ENCODE measurements at regions not wholly inside any gene's neighbourhood (a gene's known extent, or its start where the extent isn't known, plus 50 kb on each side); places are given as distances from the start of the nearest gene placed in this dataset.

DNA sequence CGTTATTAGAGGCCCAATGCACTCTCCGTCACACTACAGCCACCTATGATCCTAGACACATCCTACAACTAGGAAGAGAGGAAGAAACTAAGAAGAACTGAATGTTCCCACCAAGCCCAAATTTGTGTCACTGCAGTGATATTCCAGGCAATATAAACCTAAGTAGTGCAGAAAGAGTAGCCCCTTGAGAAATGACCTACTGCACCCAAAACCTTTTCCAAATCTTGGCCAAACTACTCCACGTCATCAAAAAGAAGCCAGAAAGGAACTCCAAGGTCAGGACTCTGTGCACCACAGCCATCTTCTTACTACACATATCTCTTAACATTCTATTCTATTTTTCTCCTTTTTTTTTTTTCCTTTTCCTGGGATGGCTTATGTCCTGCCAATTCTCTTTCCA lies 60.2 kb downstream of the ADAMTS1 start:
- TF ChIP-seq, protein P1, sequence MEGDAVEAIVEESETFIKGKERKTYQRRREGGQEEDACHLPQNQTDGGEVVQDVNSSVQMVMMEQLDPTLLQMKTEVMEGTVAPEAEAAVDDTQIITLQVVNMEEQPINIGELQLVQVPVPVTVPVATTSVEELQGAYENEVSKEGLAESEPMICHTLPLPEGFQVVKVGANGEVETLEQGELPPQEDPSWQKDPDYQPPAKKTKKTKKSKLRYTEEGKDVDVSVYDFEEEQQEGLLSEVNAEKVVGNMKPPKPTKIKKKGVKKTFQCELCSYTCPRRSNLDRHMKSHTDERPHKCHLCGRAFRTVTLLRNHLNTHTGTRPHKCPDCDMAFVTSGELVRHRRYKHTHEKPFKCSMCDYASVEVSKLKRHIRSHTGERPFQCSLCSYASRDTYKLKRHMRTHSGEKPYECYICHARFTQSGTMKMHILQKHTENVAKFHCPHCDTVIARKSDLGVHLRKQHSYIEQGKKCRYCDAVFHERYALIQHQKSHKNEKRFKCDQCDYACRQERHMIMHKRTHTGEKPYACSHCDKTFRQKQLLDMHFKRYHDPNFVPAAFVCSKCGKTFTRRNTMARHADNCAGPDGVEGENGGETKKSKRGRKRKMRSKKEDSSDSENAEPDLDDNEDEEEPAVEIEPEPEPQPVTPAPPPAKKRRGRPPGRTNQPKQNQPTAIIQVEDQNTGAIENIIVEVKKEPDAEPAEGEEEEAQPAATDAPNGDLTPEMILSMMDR (IDR thresholded peaks at IDR 0.05; ENCODE audit: extremely low read depth, low read depth, low read length): no peak
- no peak for DNase-seq (ENCODE audit: insufficient read length, low spot score, missing footprints)
- Histone ChIP-seq H3K4me1 (ENCODE audit: insufficient read depth, low read length) (peaks cover 5% of the 10 kb centered on the region), H3K36me3 (ENCODE audit: insufficient read depth, low read length) (no peaks in the 10 kb centered on the region), H3K4me3 (ENCODE audit: insufficient read depth, low read length) (no peak overlapping the region), H3K9me3 (ENCODE audit: low read depth, low read length) (no peaks in the 10 kb centered on the region), H3K4me2 (ENCODE audit: insufficient read depth, low read length) (no peak overlapping the region), H2AFZ (ENCODE audit: low read length) (no peak overlapping the region), H3K27me3 (ENCODE audit: insufficient read depth, low read length) (no peaks in the 10 kb centered on the region), H3K27ac (ENCODE audit: low read depth, low read length) (no peak overlapping the region), H3K79me2 (ENCODE audit: insufficient read depth, low read length) (no peaks in the 10 kb centered on the region), H4K20me1 (ENCODE audit: insufficient read depth, low read length) (no peaks in the 10 kb centered on the region)

DNA sequence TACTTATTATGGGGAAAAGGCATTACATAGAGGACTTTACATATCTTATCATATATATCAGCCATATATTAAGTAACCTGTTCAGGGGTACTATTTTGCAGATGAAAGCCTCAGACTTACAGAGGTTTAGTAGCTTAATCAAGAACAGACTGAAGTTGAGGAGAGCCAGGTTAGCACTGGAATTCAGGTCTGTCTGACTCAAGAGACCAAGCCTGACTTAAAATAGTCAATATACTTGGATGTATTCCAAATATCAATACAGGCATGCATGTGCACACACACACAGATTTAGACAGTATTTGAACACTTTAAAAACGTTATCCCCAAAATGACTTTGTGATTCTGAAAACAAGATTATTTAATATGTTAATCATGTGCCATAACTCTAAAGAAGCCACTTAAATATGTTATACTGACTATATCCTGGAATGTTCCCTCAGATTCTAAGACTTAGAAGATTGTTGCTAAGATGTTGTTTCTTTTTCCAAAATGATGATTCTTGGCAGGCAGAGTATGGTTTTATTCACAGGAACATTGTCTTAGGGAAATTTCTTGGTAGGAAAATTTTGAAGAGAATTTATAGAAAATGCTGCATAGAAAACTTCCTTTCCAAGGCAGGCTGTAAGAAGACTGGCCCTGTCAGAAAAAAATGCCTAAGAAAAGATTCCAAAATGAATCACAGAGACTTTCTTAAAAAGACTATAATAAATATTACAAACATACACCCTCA lies 61.6 kb downstream of the ADAMTS1 start:
- H3K9me3 ChIP-seq (ENCODE audit: low read depth, low read length): no peaks in the 10 kb centered on the region
- H3K27me3 ChIP-seq (ENCODE audit: insufficient read depth, low read length): no peaks in the 10 kb centered on the region
- peaks cover 5% of the 10 kb centered on the region for H3K4me1 ChIP-seq (ENCODE audit: insufficient read depth, low read length)
- H3K4me3 ChIP-seq (ENCODE audit: insufficient read depth, low read length): no peak overlapping the region
- H4K20me1 ChIP-seq (ENCODE audit: insufficient read depth, low read length): no peaks in the 10 kb centered on the region
- no peak overlapping the region for H2AFZ ChIP-seq (ENCODE audit: low read length)
- TF ChIP-seq, protein P1 (IDR thresholded peaks at IDR 0.05; ENCODE audit: extremely low read depth, low read depth, low read length): no peak
- DNase-seq (ENCODE audit: insufficient read length, low spot score, missing footprints): no peak
- H3K4me2 ChIP-seq (ENCODE audit: insufficient read depth, low read length): no peak overlapping the region
- H3K36me3 ChIP-seq (ENCODE audit: insufficient read depth, low read length): no peaks in the 10 kb centered on the region
- no peaks in the 10 kb centered on the region for H3K79me2 ChIP-seq (ENCODE audit: insufficient read depth, low read length)
- no peak overlapping the region for H3K27ac ChIP-seq (ENCODE audit: low read depth, low read length)

DNA sequence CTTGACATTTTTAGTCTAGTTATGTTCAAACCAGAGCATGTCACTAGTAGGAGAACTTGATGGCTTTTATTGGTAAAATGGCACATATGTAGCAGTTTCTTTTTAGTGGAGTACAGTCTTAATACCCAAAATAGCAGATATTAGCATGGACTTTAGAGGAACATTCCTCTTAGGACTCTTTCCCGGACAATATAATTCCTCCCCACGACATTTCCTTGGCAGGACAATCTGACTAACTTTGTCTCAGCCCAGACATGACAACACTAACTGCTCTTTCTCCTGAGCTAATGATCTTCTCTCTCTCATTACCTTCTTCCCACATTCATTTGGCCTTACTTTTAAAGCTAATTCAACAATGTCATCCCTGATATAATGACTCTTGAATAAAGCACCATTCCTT lies 62.5 kb downstream of the ADAMTS1 start:
- Histone ChIP-seq H3K4me1 (ENCODE audit: insufficient read depth, low read length) (peaks cover 5% of the 10 kb centered on the region), H3K4me3 (ENCODE audit: insufficient read depth, low read length) (no peak overlapping the region), H3K79me2 (ENCODE audit: insufficient read depth, low read length) (no peaks in the 10 kb centered on the region), H3K27ac (ENCODE audit: low read depth, low read length) (no peak overlapping the region), H3K36me3 (ENCODE audit: insufficient read depth, low read length) (no peaks in the 10 kb centered on the region), H4K20me1 (ENCODE audit: insufficient read depth, low read length) (no peaks in the 10 kb centered on the region), H3K9me3 (ENCODE audit: low read depth, low read length) (no peaks in the 10 kb centered on the region), H2AFZ (ENCODE audit: low read length) (no peak overlapping the region), H3K4me2 (ENCODE audit: insufficient read depth, low read length) (no peak overlapping the region), H3K27me3 (ENCODE audit: insufficient read depth, low read length) (no peaks in the 10 kb centered on the region)
- TF ChIP-seq, protein P1 (IDR thresholded peaks at IDR 0.05; ENCODE audit: extremely low read depth, low read depth, low read length): no peak
- no peak for DNase-seq (ENCODE audit: insufficient read length, low spot score, missing footprints)

DNA sequence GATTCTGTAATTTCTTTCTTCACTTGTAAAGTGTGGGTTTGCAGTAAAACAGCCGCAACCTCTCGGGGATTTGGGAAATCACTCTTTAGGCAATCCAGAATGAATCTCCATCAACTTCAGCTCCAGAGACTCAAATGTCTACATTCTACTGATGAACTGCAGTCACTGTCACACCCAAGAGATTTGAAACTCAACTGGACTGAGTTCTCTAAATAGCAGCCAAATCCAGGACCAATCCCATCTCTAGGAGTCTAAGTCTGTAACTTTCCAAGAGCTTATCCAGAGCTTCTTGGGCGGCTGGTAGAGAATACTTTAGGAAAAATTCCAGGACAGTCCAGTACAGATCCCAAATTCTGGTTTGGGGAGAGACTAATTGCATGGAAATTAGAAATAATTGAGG lies 62.9 kb downstream of the ADAMTS1 start:
- no peak overlapping the region for H2AFZ ChIP-seq (ENCODE audit: low read length)

More for the DNA sequence above, 62.9 kb downstream of the ADAMTS1 start:
- Histone ChIP-seq H3K9me3 (ENCODE audit: low read depth, low read length) (no peaks in the 10 kb centered on the region), H3K4me3 (ENCODE audit: insufficient read depth, low read length) (no peak overlapping the region), H4K20me1 (ENCODE audit: insufficient read depth, low read length) (no peaks in the 10 kb centered on the region), H3K4me2 (ENCODE audit: insufficient read depth, low read length) (no peak overlapping the region), H3K79me2 (ENCODE audit: insufficient read depth, low read length) (no peaks in the 10 kb centered on the region), H3K27me3 (ENCODE audit: insufficient read depth, low read length) (no peaks in the 10 kb centered on the region), H3K4me1 (ENCODE audit: insufficient read depth, low read length) (peaks cover 5% of the 10 kb centered on the region), H3K36me3 (ENCODE audit: insufficient read depth, low read length) (no peaks in the 10 kb centered on the region), H3K27ac (ENCODE audit: low read depth, low read length) (no peak overlapping the region)
- TF ChIP-seq, protein P1 (IDR thresholded peaks at IDR 0.05; ENCODE audit: extremely low read depth, low read depth, low read length): no peak
- no peak for DNase-seq (ENCODE audit: insufficient read length, low spot score, missing footprints)

All from osteoblast (primary cell).